ENCODE measurements at regions not wholly inside any gene's neighbourhood (a gene's known extent, or its start where the extent isn't known, plus 50 kb on each side); places are given as distances from the start of the nearest gene placed in this dataset.
A peak's percentile ranks its signal among the peaks of the same experiment; 100 is the strongest.
"Not testable (repeated sequence)": the region's sequence is repeated elsewhere in the genome, so short reads cannot be mapped to it uniquely, and the experiment has no call there.

GRCh38 chr9:38181866-38182265, 112.8 kb upstream of the SHB start:
- DNase-seq = no peak

GRCh38 chr9:38181232-38181631, 112.2 kb upstream of the SHB start:
- no peak for DNase-seq

- DNase-seq = no peak
Observed at GRCh38 chr9:38180656-38181055, 111.6 kb upstream of the SHB start.

- no peak for DNase-seq
Observed at GRCh38 chr9:38179965-38180364, 110.9 kb upstream of the SHB start.

GRCh38 chr9:38178237-38178636, 109.2 kb upstream of the SHB start:
- DNase-seq = no peak

- no peak for DNase-seq
Observed at GRCh38 chr9:38177680-38178079, 108.7 kb upstream of the SHB start.

GRCh38 chr9:38176251-38176650, 107.2 kb upstream of the SHB start:
- DNase-seq = no peak

GRCh38 chr9:38175423-38175822, 106.4 kb upstream of the SHB start:
- no peak for DNase-seq

- no peak for DNase-seq
Observed at GRCh38 chr9:38172586-38172985, 103.6 kb upstream of the SHB start.

GRCh38 chr9:38171926-38172325, 102.9 kb upstream of the SHB start:
- no peak for DNase-seq

GRCh38 chr9:38171538-38171884, 102.5 kb upstream of the SHB start:
- no peak for DNase-seq

GRCh38 chr9:38170763-38171537, 101.9 kb upstream of the SHB start:
- DNase-seq = not testable (repeated sequence)

- not testable (repeated sequence) for DNase-seq
Observed at GRCh38 chr9:38170155-38170554, 101.1 kb upstream of the SHB start.

GRCh38 chr9:38166501-38166900, 97.5 kb upstream of the SHB start:
- DNase-seq = no peak

GRCh38 chr9:38164659-38165221, 95.7 kb upstream of the SHB start:
- DNase-seq = no peak

- DNase-seq = no peak
Observed at GRCh38 chr9:38163518-38163917, 94.5 kb upstream of the SHB start.

GRCh38 chr9:38162332-38163211, 93.5 kb upstream of the SHB start:
- no peak for DNase-seq

- peak; percentile 46 to 49 for DNase-seq
Observed at GRCh38 chr9:38160613-38161215, 91.7 kb upstream of the SHB start.

GRCh38 chr9:38159599-38159998, 90.6 kb upstream of the SHB start:
- no peak for DNase-seq

GRCh38 chr9:38158628-38159027, 89.6 kb upstream of the SHB start:
- DNase-seq = no peak

- no peak for DNase-seq
Observed at GRCh38 chr9:38157711-38158110, 88.7 kb upstream of the SHB start.

- no peak for DNase-seq
Observed at GRCh38 chr9:38154501-38155421, 85.7 kb upstream of the SHB start.
